GM12878 (cell line): ENCODE measurements at regions not wholly inside any gene's neighbourhood (a gene's known extent, or its start where the extent isn't known, plus 50 kb on each side); places are given as distances from the start of the nearest gene placed in this dataset.

Experiments
- BHLHE40 ChIP-seq, 2 experiments: fragments of 450-650 bp in 1 of 2; IDR thresholded peaks; 2 replicates each; pipeline ENCODE4 v1.6.1; 2011 to 2017; ENCODE audit warnings: low read depth in 2 of 2, borderline replicate concordance in 1 of 2, improper control_type of control experiment in 1 of 2, low read length in 1 of 2, mild to moderate bottlenecking in 1 of 2
- CEBPB ChIP-seq, 2 experiments: fragments of 150-350 bp in 1 of 2; IDR thresholded peaks; 2 replicates each; pipeline ENCODE4 v1.6.1; 2012 to 2014; ENCODE audit warnings: low read depth in 2 of 2, low read length in 2 of 2, borderline replicate concordance in 1 of 2, inconsistent platforms in 1 of 2
- EGR1 ChIP-seq, 2 experiments: IDR thresholded peaks; 1 replicate in 1 of 2; 2 replicates in 1 of 2; pipeline ENCODE4 v1.6.1; 2011 to 2012; ENCODE audit warnings: low read depth in 2 of 2, low read length in 2 of 2, borderline replicate concordance in 1 of 2, mild to moderate bottlenecking in 1 of 2, moderate library complexity in 1 of 2
- FOXM1 ChIP-seq: IDR thresholded peaks from 2 replicates; pipeline ENCODE4 v1.6.1; 2012; ENCODE audit warnings: low read depth, mild to moderate bottlenecking, inconsistent platforms, low read length, moderate library complexity
- HCFC1 ChIP-seq: fragments of 150-350 bp; IDR thresholded peaks from 2 replicates; pipeline ENCODE4 v1.6.1; 2014; ENCODE audit warnings: low read length
- MEF2A ChIP-seq: IDR thresholded peaks from 2 replicates; pipeline ENCODE4 v1.6.1; 2011; ENCODE audit warnings: low read depth, mild to moderate bottlenecking, low read length, moderate library complexity; ENCODE audit not compliant: insufficient read depth
- POLR2A ChIP-seq: IDR thresholded peaks from 2 replicates; pipeline ENCODE4 v1.6.1; 2011; ENCODE audit warnings: low read depth, mild to moderate bottlenecking, low read length
- POLR2AphosphoS5 ChIP-seq: IDR thresholded peaks from 2 replicates; pipeline ENCODE4 v1.6.1; 2011; ENCODE audit warnings: mild to moderate bottlenecking, low read length, inconsistent platforms
- RAD21 ChIP-seq: IDR thresholded peaks from 2 replicates; pipeline ENCODE4 v1.6.1; 2011; ENCODE audit warnings: mild to moderate bottlenecking, low read depth, low read length, moderate library complexity; ENCODE audit not compliant: insufficient read depth
- SMARCA5 ChIP-seq: fragments of 450-650 bp; IDR thresholded peaks from 2 replicates; pipeline ENCODE4 v1.6.1; 2017; ENCODE audit warnings: mild to moderate bottlenecking
- SMC3 ChIP-seq: IDR thresholded peaks from 2 replicates; pipeline ENCODE4 v1.6.1; 2011; ENCODE audit warnings: low read length, improper control_type of control experiment, borderline replicate concordance
- ZNF274 ChIP-seq: IDR thresholded peaks from one replicate; pipeline ENCODE4 v1.8.0; 2011; ENCODE audit not compliant: insufficient read length, insufficient read depth
- TF ChIP-seq, protein P1 (sequence below), 3 experiments: IDR thresholded peaks in 2 of 3; conservative IDR thresholded peaks in 1 of 3; 2 replicates each; pipeline ENCODE4 v1.5.1; 2011; ENCODE audit warnings: low read depth in 3 of 3, low read length in 3 of 3, mild to moderate bottlenecking in 3 of 3, control low read depth in 2 of 3, moderate library complexity in 2 of 3, inconsistent platforms in 1 of 3, mixed read lengths in 1 of 3; ENCODE audit not compliant: control insufficient read depth in 2 of 3, insufficient read depth in 1 of 3; ENCODE audit errors: extremely low read depth in 1 of 3
- TF ChIP-seq, protein P2 (sequence below): fragments of 450-650 bp; IDR thresholded peaks from 2 replicates; pipeline ENCODE4 v1.6.1; 2016; ENCODE audit warnings: mild to moderate bottlenecking

DNA sequence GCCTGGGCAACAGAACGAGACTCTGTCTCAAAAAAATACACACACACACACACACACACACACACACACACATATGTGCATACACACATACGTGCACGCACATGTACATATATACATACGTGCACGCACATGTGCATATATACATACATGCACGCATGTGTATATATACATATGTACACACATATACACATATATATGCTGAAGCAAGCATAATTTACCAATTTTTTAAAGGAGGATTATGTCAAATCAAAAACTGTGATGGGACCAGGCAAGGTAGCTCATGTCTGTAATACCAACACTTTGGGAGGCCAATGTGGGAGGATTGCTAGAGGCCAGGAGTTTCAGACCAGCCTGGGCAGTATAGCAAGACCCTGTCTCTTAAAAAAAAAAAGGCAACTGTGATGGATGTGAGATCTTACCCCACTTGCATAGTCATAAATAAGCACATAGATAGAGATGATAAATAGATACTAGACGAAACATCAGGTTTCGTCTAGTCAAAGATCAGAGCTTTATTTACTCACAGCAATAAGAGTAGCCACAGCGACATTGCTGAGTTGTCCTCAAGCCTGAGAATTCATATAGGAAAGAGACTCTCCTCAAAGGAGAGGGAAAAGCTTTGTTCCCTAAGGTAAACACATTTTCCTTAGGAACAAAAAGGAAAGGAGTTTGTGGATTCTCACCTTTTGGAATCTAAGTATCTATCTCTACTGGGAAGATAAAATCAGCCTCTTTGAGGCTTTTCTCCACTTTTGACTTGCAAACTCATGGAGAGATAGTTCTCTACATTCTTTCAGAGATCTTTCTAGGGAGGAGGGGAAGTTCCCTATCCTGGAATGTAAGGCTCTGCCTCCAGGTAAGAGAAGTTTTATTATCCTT, 74.7 kb upstream of the AMN1 start:
- no peak for TF ChIP-seq MEF2A
- no peak for TF ChIP-seq EGR1 (IDR thresholded peaks at IDR 0.05; ENCODE audit: borderline replicate concordance in 1 of 2, low read depth in 2 of 2, low read length in 2 of 2)
- TF ChIP-seq BHLHE40 (IDR thresholded peaks at IDR 0.05; ENCODE audit: borderline replicate concordance in 1 of 2, low read depth in 2 of 2, low read length in 1 of 2), result no peak
- TF ChIP-seq, protein P1, sequence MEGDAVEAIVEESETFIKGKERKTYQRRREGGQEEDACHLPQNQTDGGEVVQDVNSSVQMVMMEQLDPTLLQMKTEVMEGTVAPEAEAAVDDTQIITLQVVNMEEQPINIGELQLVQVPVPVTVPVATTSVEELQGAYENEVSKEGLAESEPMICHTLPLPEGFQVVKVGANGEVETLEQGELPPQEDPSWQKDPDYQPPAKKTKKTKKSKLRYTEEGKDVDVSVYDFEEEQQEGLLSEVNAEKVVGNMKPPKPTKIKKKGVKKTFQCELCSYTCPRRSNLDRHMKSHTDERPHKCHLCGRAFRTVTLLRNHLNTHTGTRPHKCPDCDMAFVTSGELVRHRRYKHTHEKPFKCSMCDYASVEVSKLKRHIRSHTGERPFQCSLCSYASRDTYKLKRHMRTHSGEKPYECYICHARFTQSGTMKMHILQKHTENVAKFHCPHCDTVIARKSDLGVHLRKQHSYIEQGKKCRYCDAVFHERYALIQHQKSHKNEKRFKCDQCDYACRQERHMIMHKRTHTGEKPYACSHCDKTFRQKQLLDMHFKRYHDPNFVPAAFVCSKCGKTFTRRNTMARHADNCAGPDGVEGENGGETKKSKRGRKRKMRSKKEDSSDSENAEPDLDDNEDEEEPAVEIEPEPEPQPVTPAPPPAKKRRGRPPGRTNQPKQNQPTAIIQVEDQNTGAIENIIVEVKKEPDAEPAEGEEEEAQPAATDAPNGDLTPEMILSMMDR (IDR thresholded peaks at IDR 0.05 in 2 of 3, conservative IDR thresholded peaks at IDR 0.05 in 1 of 3; ENCODE audit: control insufficient read depth in 2 of 3, extremely low read depth in 1 of 3, insufficient read depth in 1 of 3, low read depth in 3 of 3, low read length in 3 of 3), result no peak
- TF ChIP-seq, protein P2, sequence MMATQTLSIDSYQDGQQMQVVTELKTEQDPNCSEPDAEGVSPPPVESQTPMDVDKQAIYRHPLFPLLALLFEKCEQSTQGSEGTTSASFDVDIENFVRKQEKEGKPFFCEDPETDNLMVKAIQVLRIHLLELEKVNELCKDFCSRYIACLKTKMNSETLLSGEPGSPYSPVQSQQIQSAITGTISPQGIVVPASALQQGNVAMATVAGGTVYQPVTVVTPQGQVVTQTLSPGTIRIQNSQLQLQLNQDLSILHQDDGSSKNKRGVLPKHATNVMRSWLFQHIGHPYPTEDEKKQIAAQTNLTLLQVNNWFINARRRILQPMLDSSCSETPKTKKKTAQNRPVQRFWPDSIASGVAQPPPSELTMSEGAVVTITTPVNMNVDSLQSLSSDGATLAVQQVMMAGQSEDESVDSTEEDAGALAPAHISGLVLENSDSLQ, result no peak
- TF ChIP-seq POLR2A, result no peak
- no peak for TF ChIP-seq HCFC1
- no peak for TF ChIP-seq SMC3
- TF ChIP-seq CEBPB (IDR thresholded peaks at IDR 0.05; ENCODE audit: borderline replicate concordance in 1 of 2, low read depth in 2 of 2, low read length in 2 of 2), result no peak
- TF ChIP-seq ZNF274, result no peak
- TF ChIP-seq POLR2AphosphoS5, result no peak
- TF ChIP-seq RAD21, result no peak
- TF ChIP-seq SMARCA5, result no peak
- TF ChIP-seq FOXM1, result no peak
